Lower lobe of right lung (tissue), 2 donors: ENCODE measurements at regions not wholly inside any gene's neighbourhood (a gene's known extent, or its start where the extent isn't known, plus 50 kb on each side); places are given as distances from the start of the nearest gene placed in this dataset.

Experiments
- ATAC-seq, 2 donors: fragments of 200-7000 bp; cut with Tn5 transposase; one replicate each; pipeline ENCODE4 v1.9.1; 2020 to 2022; ENCODE audit warnings: mild to moderate bottlenecking in 2 of 2, moderate library complexity in 2 of 2
- DNase-seq: peaks from one replicate; pipeline ENCODE4 v3.0.0-alpha.2; 2020
- H3K27ac ChIP-seq: fragments of 200-600 bp; one replicate; pipeline ENCODE4 v1.8.0; 2022
- H3K27me3 ChIP-seq: fragments of 200-600 bp; one replicate; pipeline ENCODE4 v1.8.0; 2022; ENCODE audit warnings: low read depth
- H3K36me3 ChIP-seq: fragments of 200-600 bp; one replicate; pipeline ENCODE4 v1.8.0; 2022; ENCODE audit warnings: mild to moderate bottlenecking
- H3K4me1 ChIP-seq: fragments of 200-600 bp; one replicate; pipeline ENCODE4 v1.8.0; 2022
- H3K4me3 ChIP-seq: fragments of 200-600 bp; one replicate; pipeline ENCODE4 v1.8.0; 2022; ENCODE audit warnings: mild to moderate bottlenecking
- H3K9me3 ChIP-seq: fragments of 200-600 bp; one replicate; pipeline ENCODE4 v1.8.0; 2022
- intact Hi-C: fragments of 100-400 bp; cut with DNase I; formaldehyde crosslinking; loops from one replicate; pipeline ENCODE4 v1.11.0; 2022
- TF ChIP-seq, protein P1 (sequence below): fragments of 200-600 bp; IDR thresholded peaks from one replicate; pipeline ENCODE4 v1.8.0; 2022; ENCODE audit warnings: antibody characterized with exemption, mild to moderate bottlenecking
- donor health status: DM: no; HTN: yes; CAD: no; lungs with severe emphysema.

DNA sequence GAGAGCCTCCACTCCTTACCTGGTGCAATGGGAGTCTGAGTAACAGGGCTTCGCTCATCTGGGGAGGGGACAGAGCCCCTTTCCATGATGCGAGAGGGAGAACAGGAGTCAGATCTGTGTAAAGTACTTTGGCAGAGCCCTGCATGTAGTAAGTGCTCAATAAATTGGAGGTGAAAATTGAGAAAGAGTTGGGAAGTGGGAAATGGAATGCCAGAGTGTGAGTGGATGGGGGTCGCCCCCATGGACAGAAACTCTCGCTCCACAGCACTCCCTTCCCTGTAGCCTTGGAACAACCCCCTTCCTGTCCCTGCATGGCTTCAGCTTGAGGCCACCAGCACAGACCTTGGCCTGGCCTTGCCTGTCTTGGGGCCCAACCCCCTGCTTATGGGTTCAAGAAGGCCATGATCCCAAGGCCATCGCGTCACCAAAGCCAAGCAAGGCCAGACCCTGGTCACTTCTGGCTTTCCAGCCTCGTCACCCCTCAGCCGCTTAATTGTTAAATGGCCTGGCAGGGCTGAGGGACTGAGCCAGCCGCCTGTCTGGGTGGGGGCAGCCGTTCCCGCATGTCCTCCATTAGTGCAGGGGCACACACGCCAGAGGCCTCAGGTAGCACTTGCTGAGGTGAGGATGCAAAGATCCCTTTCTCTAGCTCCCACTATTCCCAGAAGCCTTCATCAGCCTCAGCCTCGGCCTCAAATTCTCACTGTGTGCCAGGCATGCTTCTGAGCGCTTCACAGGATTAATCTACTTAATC is 93.7 kb upstream of the PTPN1 start:
- Histone ChIP-seq H3K27ac (peak overlapping the region; percentile 98), H3K4me1 (peaks cover 55% of the 10 kb centered on the region), H3K9me3 (peaks cover under 1% of the 10 kb centered on the region), H3K36me3 (no peaks in the 10 kb centered on the region), H3K27me3 (no peaks in the 10 kb centered on the region), H3K4me3 (no peak overlapping the region)
- TF ChIP-seq, protein P1, sequence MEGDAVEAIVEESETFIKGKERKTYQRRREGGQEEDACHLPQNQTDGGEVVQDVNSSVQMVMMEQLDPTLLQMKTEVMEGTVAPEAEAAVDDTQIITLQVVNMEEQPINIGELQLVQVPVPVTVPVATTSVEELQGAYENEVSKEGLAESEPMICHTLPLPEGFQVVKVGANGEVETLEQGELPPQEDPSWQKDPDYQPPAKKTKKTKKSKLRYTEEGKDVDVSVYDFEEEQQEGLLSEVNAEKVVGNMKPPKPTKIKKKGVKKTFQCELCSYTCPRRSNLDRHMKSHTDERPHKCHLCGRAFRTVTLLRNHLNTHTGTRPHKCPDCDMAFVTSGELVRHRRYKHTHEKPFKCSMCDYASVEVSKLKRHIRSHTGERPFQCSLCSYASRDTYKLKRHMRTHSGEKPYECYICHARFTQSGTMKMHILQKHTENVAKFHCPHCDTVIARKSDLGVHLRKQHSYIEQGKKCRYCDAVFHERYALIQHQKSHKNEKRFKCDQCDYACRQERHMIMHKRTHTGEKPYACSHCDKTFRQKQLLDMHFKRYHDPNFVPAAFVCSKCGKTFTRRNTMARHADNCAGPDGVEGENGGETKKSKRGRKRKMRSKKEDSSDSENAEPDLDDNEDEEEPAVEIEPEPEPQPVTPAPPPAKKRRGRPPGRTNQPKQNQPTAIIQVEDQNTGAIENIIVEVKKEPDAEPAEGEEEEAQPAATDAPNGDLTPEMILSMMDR: no peak
- intact Hi-C loops: no loop called here
- DNase-seq (no peak), ATAC-seq (peak in 1 of 2 donors; percentile 36)

DNA sequence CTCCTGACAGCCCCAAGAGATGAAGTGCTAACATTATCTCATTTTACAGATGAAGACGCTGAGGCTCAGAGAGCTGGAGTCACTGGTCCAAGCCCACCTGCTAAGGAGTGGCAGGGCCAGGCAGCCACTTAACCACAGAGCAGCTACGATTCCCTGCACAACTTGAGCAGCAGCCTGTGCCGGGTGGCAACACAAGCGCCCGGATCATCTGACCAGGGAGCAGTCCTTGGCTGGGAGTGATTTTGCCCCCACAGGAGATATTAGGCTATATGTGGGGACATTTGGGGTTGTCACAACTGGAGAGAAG is 93.2 kb upstream of the PTPN1 start:
- DNase-seq (no peak), ATAC-seq (no peak)
- Histone ChIP-seq H3K27me3 (no peaks in the 10 kb centered on the region), H3K36me3 (no peaks in the 10 kb centered on the region), H3K9me3 (peaks cover 4% of the 10 kb centered on the region), H3K4me3 (no peak overlapping the region), H3K4me1 (peaks cover 51% of the 10 kb centered on the region), H3K27ac (peak overlapping the region; percentile 98)
- intact Hi-C loops: no loop called here
- TF ChIP-seq, protein P1: no peak

DNA sequence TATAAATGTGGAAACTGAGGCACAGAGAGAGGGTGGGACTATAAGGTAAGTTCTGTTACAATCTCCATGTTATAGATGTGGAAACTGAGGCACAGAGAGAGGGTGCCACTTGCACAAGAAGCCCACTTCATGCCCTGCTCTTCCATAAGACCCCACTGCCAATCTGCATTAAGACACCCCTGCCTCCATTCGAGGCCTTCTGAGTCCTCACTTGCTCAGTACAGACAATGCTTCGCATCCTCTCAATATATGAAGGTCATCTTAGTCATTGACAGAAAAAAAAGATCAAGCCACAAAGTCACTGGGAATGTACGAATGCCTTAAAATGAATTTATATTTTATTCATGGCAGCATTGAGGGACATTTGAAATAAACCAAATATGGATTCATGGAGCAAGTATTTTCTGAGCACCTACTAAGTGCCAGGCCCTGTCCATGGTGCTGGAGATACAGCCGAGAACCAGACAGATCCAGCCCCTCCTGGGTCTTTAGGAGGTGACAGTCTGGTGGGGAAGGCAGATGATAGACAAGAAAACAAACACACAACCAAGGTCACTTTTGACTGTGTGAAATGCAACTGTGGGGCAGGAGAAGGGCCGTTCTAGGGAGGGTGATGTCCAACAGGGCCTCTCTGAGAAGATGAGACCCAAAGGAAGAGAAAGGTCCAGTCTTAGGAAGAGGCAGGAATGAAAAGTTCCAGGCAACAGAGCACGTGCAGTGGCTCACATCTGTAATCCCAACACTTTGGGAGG is 92.5 kb upstream of the PTPN1 start:
- TF ChIP-seq, protein P1: no peak
- H3K36me3 ChIP-seq: no peaks in the 10 kb centered on the region
- ATAC-seq (no peak), DNase-seq (no peak)
- peaks cover 4% of the 10 kb centered on the region for H3K9me3 ChIP-seq
- no peak overlapping the region for H3K4me3 ChIP-seq
- no peaks in the 10 kb centered on the region for H3K27me3 ChIP-seq
- H3K4me1 ChIP-seq: peaks cover 49% of the 10 kb centered on the region
- intact Hi-C loops: no loop called here
- peak overlapping the region; percentile 98 for H3K27ac ChIP-seq

DNA sequence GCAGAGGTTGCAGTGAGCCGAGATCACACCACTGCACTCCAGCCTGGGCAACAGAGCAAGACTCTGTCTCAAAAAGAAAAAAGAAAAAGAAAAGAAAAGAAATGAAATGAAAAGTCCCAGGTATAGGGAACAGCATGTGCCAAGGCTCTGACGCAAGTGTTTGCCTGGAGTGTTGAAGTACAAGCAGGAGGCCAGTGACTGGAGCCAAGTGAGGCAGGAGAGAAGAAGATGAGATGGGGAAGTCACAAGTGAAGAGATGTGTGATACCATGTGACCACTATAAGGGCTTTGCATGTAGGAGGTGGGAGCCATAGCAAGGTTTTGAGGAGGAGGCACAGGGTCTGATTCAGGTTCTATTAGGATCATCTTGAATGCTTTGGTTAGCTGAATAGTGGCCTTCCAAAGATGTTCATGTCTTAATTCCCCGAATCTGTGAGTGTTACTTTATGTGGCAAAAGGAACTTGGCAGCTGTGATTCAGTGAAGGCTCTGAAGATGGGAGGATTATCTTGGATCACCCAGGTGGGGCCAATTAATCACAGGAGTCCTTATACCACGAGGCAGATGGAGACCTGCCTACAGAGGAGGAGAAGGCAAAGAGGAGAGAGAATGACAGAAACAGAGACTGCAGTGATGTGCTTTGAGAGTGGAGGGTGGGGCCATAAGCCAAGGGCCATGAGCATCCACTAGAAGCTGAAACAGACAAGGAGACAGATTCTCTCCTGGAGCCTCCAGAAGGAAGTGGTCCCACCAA is 91.1 kb upstream of the PTPN1 start:
- H3K4me3 ChIP-seq: no peak overlapping the region

DNA sequence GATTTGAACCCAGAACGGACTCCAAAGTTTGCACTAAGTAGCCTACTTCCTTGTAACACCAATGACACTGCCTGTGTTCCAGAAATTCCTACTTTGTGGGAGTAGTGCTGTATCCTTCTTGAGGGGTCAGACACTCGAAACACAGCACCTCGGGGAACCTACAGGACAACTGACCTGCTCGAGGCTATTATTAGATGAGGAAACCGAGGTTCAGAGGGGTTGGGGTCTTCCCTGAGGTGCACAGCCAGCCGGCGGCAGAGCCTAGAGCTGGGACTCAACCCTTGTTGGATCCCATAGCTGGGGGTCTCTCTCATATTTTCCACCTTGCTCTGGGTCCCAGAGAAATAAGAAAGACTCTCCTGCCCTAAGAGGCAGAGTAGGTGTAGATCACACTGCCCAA is 89.8 kb upstream of the PTPN1 start:
- Histone ChIP-seq H3K4me1 (peaks cover 44% of the 10 kb centered on the region), H3K9me3 (peaks cover 4% of the 10 kb centered on the region), H3K4me3 (no peak overlapping the region), H3K27me3 (no peaks in the 10 kb centered on the region), H3K36me3 (no peaks in the 10 kb centered on the region), H3K27ac (no peak overlapping the region)
- intact Hi-C loops: no loop called here
- TF ChIP-seq, protein P1: no peak
- ATAC-seq (no peak), DNase-seq (no peak)

More for the DNA sequence above, 91.1 kb upstream of the PTPN1 start:
- intact Hi-C loops: no loop called here
- DNase-seq: peak; percentile 68
- Histone ChIP-seq H3K9me3 (peaks cover 4% of the 10 kb centered on the region), H3K27me3 (no peaks in the 10 kb centered on the region), H3K36me3 (no peaks in the 10 kb centered on the region), H3K4me1 (peaks cover 57% of the 10 kb centered on the region), H3K27ac (peak overlapping the region; percentile 98)
- ATAC-seq: no peak
- TF ChIP-seq, protein P1: no peak
